SK-N-SH (cell line): ENCODE measurements at regions not wholly inside any gene's neighbourhood (a gene's known extent, or its start where the extent isn't known, plus 50 kb on each side); places are given as distances from the start of the nearest gene placed in this dataset.

ENCODE experiments used
- CTCF ChIP-seq: fragments of 200-600 bp; sonication (generic); IDR thresholded peaks from 2 replicates; pipeline ENCODE4 v1.6.1; 2017; ENCODE audit warnings: antibody characterized with exemption, mild to moderate bottlenecking, moderate library complexity
- EP300 ChIP-seq, 2 experiments: IDR thresholded peaks; 2 replicates each; pipeline versions ENCODE4 v1.4.0 to v1.6.1; 2012; ENCODE audit warnings: borderline replicate concordance in 1 of 2, low read depth in 1 of 2, low read length in 1 of 2
- FOSL2 ChIP-seq: IDR thresholded peaks from 2 replicates; pipeline ENCODE4 v1.4.0; 2012; ENCODE audit warnings: low read depth, mild to moderate bottlenecking, moderate library complexity, borderline replicate concordance
- GATA2 ChIP-seq: sonication (generic); formaldehyde crosslinking; IDR thresholded peaks from 2 replicates; pipeline ENCODE4 v1.5.0; 2020; ENCODE audit warnings: mild to moderate bottlenecking, missing genetic modification reagents
- NRF1 ChIP-seq: IDR thresholded peaks from 2 replicates; pipeline ENCODE4 v1.6.1; 2012; ENCODE audit warnings: low read depth, mild to moderate bottlenecking, low read length
- USF2 ChIP-seq: fragments of 150-350 bp; IDR thresholded peaks from 2 replicates; pipeline ENCODE4 v1.6.1; 2017; ENCODE audit warnings: antibody characterized with exemption, low read length, low read depth, borderline replicate concordance

GRCh38 chr12:43208627-43209026 lies 343.4 kb downstream of the ADAMTS20 start:
- no peak for TF ChIP-seq FOSL2
- no peak for TF ChIP-seq CTCF
- no peak for TF ChIP-seq NRF1
- TF ChIP-seq USF2, result no peak
- no peak for TF ChIP-seq GATA2
- TF ChIP-seq EP300 (IDR thresholded peaks at IDR 0.05; ENCODE audit: borderline replicate concordance in 1 of 2, low read depth in 1 of 2, low read length in 1 of 2), result no peak
